OCI-LY1 (cell line): ENCODE measurements at regions not wholly inside any gene's neighbourhood (a gene's known extent, or its start where the extent isn't known, plus 50 kb on each side); places are given as distances from the start of the nearest gene placed in this dataset.

Experiments used
- H2AFZ ChIP-seq: fragments of 200-600 bp; sonication (generic), shearing (Covaris generic); 2 replicates; pipeline ENCODE4 v1.6.0; 2014; ENCODE audit warnings: antibody characterized with exemption, mild to moderate bottlenecking, low read length
- H3F3A ChIP-seq: fragments of 200-600 bp; sonication (generic), shearing (Covaris generic); 2 replicates; pipeline ENCODE4 v1.6.0; 2014; ENCODE audit warnings: mild to moderate bottlenecking, antibody characterized with exemption, low read length, moderate library complexity; ENCODE audit not compliant: insufficient read depth
- H3K27ac ChIP-seq: fragments of 200-600 bp; sonication (generic); 2 replicates; pipeline ENCODE4 v1.5.1; 2014; ENCODE audit warnings: low read length, mixed run types, mild to moderate bottlenecking, low read depth; ENCODE audit not compliant: poor library complexity, severe bottlenecking
- H3K27me3 ChIP-seq: fragments of 200-600 bp; sonication (generic); 2 replicates; pipeline ENCODE4 v1.6.0; 2014; ENCODE audit warnings: antibody characterized with exemption, mild to moderate bottlenecking, low read length, moderate library complexity; ENCODE audit not compliant: insufficient read depth
- H3K36me3 ChIP-seq: fragments of 200-600 bp; sonication (generic); 2 replicates; pipeline ENCODE4 v1.6.1; 2014; ENCODE audit warnings: mild to moderate bottlenecking, antibody characterized with exemption, low read length, moderate library complexity, mixed read lengths; ENCODE audit not compliant: insufficient read depth
- H3K4me1 ChIP-seq: fragments of 200-600 bp; sonication (generic); 2 replicates; pipeline ENCODE4 v1.5.1; 2014; ENCODE audit warnings: mild to moderate bottlenecking, low read length, moderate library complexity; ENCODE audit not compliant: insufficient read depth, severe bottlenecking
- H3K4me2 ChIP-seq: fragments of 200-600 bp; sonication (generic), shearing (Covaris generic); 2 replicates; pipeline ENCODE4 v1.6.1; 2014; ENCODE audit warnings: low read length
- H3K4me3 ChIP-seq: fragments of 200-600 bp; sonication (generic); 2 replicates; pipeline ENCODE4 v1.5.1; 2014; ENCODE audit warnings: low read length, low read depth, mild to moderate bottlenecking, mixed read lengths; ENCODE audit not compliant: poor library complexity, severe bottlenecking
- H3K79me2 ChIP-seq: fragments of 200-600 bp; shearing (Covaris generic); 2 replicates; pipeline ENCODE4 v1.6.1; 2016; ENCODE audit warnings: mixed run types, low read length, mixed read lengths; ENCODE audit not compliant: insufficient read depth
- H3K9ac ChIP-seq: fragments of 200-600 bp; sonication (generic), shearing (Covaris generic); 2 replicates; pipeline ENCODE4 v1.6.1; 2014; ENCODE audit warnings: mild to moderate bottlenecking, low read length, mixed read lengths
- H3K9me2 ChIP-seq: fragments of 200-600 bp; sonication (generic), shearing (Covaris generic); 2 replicates; pipeline ENCODE4 v1.6.1; 2014; ENCODE audit warnings: low read depth, mild to moderate bottlenecking, low read length, mixed read lengths
- H3K9me3 ChIP-seq: fragments of 200-600 bp; shearing (Covaris generic); 2 replicates; pipeline ENCODE4 v1.6.1; 2014; ENCODE audit warnings: low read length, mixed read lengths
- H4K20me1 ChIP-seq: fragments of 200-600 bp; sonication (generic), shearing (Covaris generic); 2 replicates; pipeline ENCODE4 v1.6.0; 2016; ENCODE audit warnings: mild to moderate bottlenecking, low read length; ENCODE audit not compliant: insufficient read depth
- EZH2 ChIP-seq: fragments of 200-600 bp; sonication (generic), shearing (Covaris generic); IDR thresholded peaks from 2 replicates; pipeline ENCODE4 v1.8.0; 2017; ENCODE audit warnings: borderline replicate concordance, mixed run types, mild to moderate bottlenecking, antibody characterized with exemption, low read length, moderate library complexity, mixed read lengths
- TF ChIP-seq, protein P1 (sequence below): fragments of 200-600 bp; sonication (generic), shearing (Covaris generic); IDR thresholded peaks from 2 replicates; pipeline ENCODE4 v1.5.1; 2017; ENCODE audit warnings: mild to moderate bottlenecking, antibody characterized with exemption, low read length, moderate library complexity, mixed read lengths

DNA sequence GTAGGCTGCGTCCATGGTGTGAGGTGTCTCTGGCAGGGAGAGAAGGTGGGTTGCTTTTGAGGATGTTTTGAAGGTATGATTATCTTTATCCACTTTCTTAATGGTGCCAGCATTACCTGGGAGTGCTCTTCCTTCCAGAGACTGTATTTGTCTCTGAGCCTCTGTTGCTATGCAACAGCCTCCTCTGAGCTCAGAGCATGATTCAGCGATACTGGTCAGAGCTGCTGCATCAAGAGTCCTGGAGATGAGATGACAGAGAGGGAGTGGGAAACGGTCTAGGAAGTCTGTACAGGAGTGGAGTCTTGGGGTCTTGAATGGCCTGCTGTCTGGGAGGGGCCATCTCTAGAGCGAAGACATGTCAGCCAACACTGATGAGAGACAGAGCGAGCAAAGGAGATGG lies 104.4 kb upstream of the RAB40AL start:
- Histone ChIP-seq H3K4me3 (no peak overlapping the region), H3K4me2 (no peak overlapping the region), H4K20me1 (no peaks in the 10 kb centered on the region), H3K9ac (no peak overlapping the region), H3K9me3 (no peaks in the 10 kb centered on the region), H3K27ac (no peak overlapping the region), H3K79me2 (no peaks in the 10 kb centered on the region), H3K9me2 (no peaks in the 10 kb centered on the region), H3F3A (no peaks in the 10 kb centered on the region), H2AFZ (no peak overlapping the region), H3K4me1 (no peaks in the 10 kb centered on the region), H3K36me3 (no peaks in the 10 kb centered on the region), H3K27me3 (no peaks in the 10 kb centered on the region)
- no peak for TF ChIP-seq EZH2
- TF ChIP-seq, protein P1, sequence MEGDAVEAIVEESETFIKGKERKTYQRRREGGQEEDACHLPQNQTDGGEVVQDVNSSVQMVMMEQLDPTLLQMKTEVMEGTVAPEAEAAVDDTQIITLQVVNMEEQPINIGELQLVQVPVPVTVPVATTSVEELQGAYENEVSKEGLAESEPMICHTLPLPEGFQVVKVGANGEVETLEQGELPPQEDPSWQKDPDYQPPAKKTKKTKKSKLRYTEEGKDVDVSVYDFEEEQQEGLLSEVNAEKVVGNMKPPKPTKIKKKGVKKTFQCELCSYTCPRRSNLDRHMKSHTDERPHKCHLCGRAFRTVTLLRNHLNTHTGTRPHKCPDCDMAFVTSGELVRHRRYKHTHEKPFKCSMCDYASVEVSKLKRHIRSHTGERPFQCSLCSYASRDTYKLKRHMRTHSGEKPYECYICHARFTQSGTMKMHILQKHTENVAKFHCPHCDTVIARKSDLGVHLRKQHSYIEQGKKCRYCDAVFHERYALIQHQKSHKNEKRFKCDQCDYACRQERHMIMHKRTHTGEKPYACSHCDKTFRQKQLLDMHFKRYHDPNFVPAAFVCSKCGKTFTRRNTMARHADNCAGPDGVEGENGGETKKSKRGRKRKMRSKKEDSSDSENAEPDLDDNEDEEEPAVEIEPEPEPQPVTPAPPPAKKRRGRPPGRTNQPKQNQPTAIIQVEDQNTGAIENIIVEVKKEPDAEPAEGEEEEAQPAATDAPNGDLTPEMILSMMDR = no peak

DNA sequence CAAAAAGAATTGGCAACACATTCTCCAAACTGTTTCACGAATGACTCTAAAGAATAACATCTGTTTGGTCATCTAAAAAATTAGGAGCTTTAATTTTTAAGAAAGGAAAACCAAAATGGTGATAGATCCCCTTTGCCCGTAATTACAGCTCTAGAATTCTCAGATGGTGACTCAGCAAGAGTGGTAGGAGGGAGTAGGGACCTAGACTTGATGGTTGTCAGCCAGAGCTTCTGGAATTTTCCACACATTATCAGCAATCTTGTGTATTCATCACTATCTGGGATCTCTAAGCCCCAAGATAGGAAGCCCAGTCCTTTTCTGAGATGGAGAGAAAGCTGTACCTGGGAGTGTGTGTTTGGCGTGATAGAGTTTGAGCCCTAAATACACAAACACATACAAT lies 103.9 kb upstream of the RAB40AL start:
- no peaks in the 10 kb centered on the region for H3K4me1 ChIP-seq
- no peaks in the 10 kb centered on the region for H3F3A ChIP-seq
- no peaks in the 10 kb centered on the region for H3K27me3 ChIP-seq
- H3K4me3 ChIP-seq = no peak overlapping the region
- TF ChIP-seq, protein P1 = no peak
- TF ChIP-seq EZH2 = no peak
- no peaks in the 10 kb centered on the region for H3K79me2 ChIP-seq
- H2AFZ ChIP-seq = no peak overlapping the region
- H3K36me3 ChIP-seq = no peaks in the 10 kb centered on the region
- no peaks in the 10 kb centered on the region for H3K9me3 ChIP-seq
- H3K9ac ChIP-seq = no peak overlapping the region
- no peaks in the 10 kb centered on the region for H3K9me2 ChIP-seq
- H4K20me1 ChIP-seq = no peaks in the 10 kb centered on the region
- H3K27ac ChIP-seq = no peak overlapping the region
- no peak overlapping the region for H3K4me2 ChIP-seq

DNA sequence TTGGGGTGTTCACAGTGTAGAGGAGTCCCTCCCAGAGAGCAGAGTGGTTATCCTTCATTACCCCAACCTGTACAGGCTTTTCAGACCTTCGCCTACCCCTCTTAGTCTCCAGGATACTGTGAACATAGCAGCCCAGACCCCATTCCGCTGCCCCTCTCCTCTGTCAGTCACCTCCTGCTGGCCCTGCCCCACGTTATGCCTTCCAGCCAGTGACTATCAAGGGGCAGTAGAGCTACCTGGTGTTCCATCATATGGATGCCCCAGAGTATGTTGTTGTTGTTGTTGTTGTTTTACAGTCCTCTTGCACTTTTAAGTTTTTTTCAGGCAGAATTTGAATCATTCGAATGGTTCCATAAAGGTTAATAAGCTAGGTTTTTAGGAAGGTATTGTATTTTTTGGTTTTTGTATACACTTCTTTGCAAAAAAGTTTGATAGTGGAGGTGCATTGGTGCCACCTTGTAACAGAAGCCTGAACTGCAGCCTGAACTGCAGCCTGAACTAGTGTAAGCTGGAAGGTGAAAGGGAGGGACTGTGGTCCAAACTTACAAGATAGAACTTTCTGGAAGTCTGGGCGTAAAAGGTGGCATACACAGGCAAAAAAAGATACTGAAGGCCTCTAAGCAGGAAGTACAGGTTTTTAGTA lies 101.4 kb upstream of the RAB40AL start:
- no peak for TF ChIP-seq EZH2
- TF ChIP-seq, protein P1 = peak; percentile 62
- Histone ChIP-seq H3K79me2 (no peaks in the 10 kb centered on the region), H3K27me3 (no peaks in the 10 kb centered on the region), H3K9me2 (no peaks in the 10 kb centered on the region), H3K36me3 (no peaks in the 10 kb centered on the region), H2AFZ (no peak overlapping the region), H3F3A (no peaks in the 10 kb centered on the region), H3K9ac (no peak overlapping the region), H3K4me3 (no peak overlapping the region), H3K4me1 (no peaks in the 10 kb centered on the region), H4K20me1 (no peaks in the 10 kb centered on the region), H3K4me2 (no peak overlapping the region), H3K9me3 (no peaks in the 10 kb centered on the region), H3K27ac (no peak overlapping the region)
